GM21717 (cell line): ENCODE measurements at regions not wholly inside any gene's neighbourhood (a gene's known extent, or its start where the extent isn't known, plus 50 kb on each side); places are given as distances from the start of the nearest gene placed in this dataset.
"Not testable (repeated sequence)": the region's sequence is repeated elsewhere in the genome, so short reads cannot be mapped to it uniquely, and the experiment has no call there.

Experiments
- ATAC-seq: cut with Tn5 transposase; IDR thresholded peaks from one replicate; pipeline ENCODE4 v1.9.1; 2021; ENCODE audit warnings: mild to moderate bottlenecking, moderate library complexity; ENCODE audit not compliant: unreplicated experiment

GRCh38 chr1:98157524-98158313 lies 236.9 kb upstream of the DPYD start:
- ATAC-seq, result no peak

- ATAC-seq, result no peak
Measured at GRCh38 chr1:98147280-98147679, 226.4 kb upstream of the DPYD start.

GRCh38 chr1:98145655-98146054 lies 224.8 kb upstream of the DPYD start:
- no peak for ATAC-seq

- ATAC-seq, result peak; percentile 58
Measured at GRCh38 chr1:98143403-98143802, 222.6 kb upstream of the DPYD start.

DNA sequence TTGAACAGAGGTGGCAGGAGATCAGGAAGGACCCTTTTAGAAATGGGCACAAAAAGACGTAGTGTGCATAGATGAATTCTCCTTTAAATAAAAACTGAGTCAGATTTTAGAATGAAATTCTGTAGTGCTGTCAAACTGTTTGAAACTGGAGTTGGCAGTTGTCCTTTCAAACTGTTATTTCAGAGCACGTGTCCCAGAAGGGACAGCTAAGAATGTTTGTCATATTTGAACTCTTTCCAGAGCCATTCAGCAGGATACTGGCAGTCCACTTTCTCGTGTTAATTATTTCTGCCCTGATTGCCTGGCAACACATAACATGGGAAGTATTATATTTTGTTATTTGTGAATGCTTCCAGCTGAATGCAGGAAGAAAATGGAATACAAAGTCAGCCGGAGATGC lies 212.3 kb upstream of the DPYD start:
- ATAC-seq, result no peak

- ATAC-seq, result no peak
Measured at GRCh38 chr1:98130408-98130807, 209.6 kb upstream of the DPYD start.

- no peak for ATAC-seq
Measured at GRCh38 chr1:98129491-98129890, 208.7 kb upstream of the DPYD start.

DNA sequence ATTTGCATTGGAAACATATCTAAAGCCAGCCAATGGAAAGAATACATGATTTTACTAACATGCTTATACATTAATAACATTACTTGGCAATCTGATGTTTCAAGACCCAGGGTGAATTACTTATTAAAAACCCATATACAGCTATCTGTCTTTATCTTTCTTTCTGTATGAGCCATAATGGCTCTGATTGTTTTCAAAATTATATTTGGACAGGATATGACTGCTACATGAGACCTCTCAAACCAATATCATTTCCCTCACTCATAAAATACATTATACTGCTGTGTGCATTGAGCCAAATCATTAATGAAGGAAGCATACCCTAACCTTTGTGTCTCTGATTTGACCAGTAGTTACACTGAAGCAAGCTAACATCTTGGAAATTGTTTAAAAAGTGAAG lies 205.9 kb upstream of the DPYD start:
- no peak for ATAC-seq

DNA sequence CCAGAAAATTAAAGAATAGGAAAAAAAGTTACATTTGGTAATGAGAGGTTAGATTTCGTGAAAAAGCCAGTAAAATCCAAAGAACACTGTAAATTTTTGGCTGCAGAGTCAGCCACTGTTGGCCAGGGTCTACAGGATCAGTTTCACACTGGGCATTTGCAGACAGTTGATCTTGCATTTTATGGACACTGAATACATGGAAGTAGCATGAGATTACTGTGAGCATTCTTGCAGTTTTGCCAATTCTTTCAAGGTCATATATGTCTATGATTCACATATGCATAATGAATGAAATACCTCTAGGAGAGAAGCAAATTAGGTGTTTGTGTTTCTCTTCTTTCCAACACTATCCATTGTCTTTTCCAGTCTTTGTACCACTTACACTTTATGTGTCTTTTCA lies 200.8 kb upstream of the DPYD start:
- no peak for ATAC-seq

- ATAC-seq, result no peak
Measured at GRCh38 chr1:98119796-98120195, 199.0 kb upstream of the DPYD start.

- ATAC-seq, result no peak
Measured at GRCh38 chr1:98113811-98114210, 193.0 kb upstream of the DPYD start.

DNA sequence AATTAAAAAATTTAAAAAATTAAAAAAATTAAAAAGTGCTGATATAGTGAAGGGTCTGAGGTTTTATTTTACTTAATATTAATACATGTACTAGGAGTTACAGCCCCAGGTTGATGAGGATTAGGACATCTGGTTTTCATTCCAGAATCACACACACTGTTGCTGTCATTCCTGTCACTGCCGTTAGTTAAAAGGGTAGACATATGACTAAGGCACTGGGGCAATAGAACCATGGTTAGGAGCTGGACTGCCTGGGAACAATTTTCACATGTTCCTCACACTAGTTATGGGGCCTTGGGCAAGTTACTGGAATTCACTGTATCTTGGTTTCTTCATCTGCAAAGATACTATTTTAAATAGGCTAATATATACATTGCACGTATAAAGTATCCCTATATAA lies 191.8 kb upstream of the DPYD start:
- ATAC-seq, result no peak

- ATAC-seq, result no peak
Measured at GRCh38 chr1:98110674-98111073, 189.8 kb upstream of the DPYD start.

GRCh38 chr1:98108378-98108777 lies 187.5 kb upstream of the DPYD start:
- not testable (repeated sequence) for ATAC-seq

GRCh38 chr1:98107256-98107655 lies 186.4 kb upstream of the DPYD start:
- no peak for ATAC-seq

DNA sequence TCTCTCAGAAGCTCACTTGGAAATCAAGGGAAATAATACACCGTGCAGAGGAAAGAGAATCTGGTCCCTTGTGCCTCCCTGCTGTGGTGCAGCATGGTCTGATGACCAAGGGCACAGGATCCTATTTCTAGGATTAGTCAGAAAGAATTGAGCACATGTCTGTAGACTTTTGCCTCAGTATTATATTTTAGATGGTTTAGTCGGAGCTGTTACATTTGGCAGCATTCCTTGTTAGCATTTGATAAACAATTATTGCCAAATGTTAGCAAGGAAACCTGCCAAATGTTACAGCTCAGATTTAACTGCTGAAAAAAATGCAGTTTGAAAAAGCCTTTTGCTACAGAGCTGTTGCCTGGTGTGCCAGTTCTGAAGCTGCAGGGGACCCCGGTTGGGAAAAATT lies 183.5 kb upstream of the DPYD start:
- ATAC-seq, result no peak

DNA sequence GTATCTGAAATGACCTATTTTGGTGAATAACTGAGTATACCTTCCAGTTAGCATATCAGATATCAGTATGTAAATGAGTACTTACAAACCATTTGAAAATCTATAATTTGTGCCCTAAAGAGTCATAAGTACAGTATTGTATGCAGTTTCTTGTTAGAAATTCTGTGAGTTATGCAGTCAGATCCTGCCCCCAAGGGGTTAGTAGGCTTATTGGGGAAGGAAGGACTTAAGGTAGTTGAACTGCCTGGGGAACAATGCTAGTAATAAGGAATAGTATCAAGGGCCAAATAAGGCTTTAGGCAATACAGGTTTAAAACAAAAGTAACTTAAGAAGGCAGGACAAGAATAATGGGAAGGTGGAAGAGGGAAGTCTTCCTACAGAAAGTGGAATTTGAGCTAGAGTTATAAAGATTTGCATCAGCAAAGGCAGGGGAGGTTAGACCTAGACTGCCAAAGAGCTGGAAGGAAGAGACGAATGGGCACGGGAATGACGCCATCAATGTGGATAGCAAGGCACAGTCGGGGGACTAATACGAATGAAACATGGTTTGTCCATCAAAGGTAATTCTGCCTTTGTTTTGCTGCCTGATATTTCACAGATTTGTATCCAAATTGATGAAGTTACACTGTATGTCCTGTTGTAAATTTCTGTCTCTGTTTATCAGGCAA lies 182.9 kb upstream of the DPYD start:
- ATAC-seq, result no peak

DNA sequence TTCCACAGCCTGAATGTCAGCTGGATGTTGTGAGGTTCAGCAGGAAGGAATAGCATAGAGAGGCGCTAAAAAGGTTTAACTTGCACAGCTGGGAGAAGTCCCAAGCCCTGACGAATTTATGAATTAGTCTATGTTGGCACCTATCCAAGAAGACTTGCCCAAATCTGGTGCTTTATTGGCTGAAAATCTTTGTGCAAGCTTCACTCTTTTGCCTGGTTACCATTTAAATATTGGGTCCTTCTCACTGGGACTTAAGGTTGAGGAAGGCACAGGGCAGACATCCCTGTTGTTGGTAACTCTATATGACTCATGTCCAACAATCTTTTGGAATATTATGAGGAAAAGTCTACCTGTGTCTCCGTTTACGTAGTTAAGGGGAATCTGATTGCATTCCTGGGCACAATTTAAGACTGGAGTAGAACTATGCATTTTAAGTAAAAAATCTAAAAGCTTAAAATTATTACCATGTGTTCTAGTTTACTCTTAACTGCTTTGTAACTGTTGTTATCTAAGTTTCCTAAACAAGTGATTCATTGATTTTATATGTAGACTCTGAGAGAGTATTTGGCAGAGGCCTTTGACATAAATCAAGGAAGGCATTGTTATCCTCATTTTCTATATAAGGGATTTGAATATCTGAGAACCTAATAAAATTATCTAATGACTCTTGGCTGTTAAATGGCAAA lies 181.7 kb upstream of the DPYD start:
- no peak for ATAC-seq

- ATAC-seq, result no peak
Measured at GRCh38 chr1:98101364-98101763, 180.5 kb upstream of the DPYD start.

DNA sequence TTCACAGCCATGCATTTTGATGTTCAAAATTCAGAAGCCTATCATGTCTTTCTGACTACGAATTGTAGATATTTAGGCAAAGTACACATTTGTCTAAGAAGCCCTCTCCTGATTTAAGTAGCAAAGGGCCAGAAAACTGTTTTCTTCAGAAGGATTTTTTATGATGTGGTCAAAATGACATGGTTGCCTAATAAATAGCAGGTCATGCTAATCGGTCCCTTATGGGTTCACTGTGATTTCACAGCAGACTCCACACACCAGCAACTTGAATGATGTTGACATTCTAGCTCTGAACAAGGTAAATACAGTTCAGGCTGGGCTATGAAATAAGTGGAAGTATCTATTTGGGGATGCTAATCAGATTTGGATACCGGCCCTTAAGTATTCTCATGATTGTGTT lies 178.7 kb upstream of the DPYD start:
- ATAC-seq, result no peak

DNA sequence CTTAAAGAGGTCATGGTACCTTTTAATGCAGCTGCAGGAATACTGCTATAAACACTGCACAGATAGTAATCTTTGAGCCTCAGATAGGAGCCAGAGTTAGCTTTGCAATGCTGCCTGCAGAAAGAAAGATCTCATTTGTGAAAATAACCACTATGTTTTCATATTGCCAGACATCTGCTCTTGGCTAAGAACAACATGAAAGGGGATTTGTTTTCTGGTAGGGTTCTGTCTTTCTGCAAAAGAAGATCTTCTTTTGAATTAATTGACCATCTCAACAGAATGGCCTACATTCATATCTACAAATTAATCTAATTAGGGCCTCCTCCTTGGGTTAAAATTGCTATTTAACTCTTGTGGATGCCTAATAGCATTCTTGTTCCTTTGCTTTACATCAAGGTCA lies 177.6 kb upstream of the DPYD start:
- ATAC-seq, result no peak

DNA sequence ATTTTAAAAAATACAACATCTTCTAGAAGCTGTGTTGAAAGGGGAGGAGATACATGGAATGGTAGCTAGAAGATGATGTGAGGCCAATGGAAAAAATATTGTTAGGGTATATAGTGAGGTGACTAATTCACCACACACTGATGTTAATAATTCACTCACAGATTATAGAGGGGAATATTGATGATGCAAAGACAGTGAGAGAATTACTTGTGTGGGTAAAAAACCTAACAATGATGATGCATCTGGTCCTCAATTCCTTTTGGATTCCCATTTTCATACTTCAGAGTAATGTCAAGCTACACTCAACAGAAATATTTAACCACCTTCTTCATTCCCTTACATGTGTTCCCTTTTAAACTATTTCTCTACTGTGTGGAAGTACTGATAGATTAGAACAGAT lies 169.5 kb upstream of the DPYD start:
- no peak for ATAC-seq
